Progenitor cell of endocrine pancreas (in vitro differentiated cells): ENCODE measurements at regions not wholly inside any gene's neighbourhood (a gene's known extent, or its start where the extent isn't known, plus 50 kb on each side); places are given as distances from the start of the nearest gene placed in this dataset.

Source experiments
- DNase-seq: peaks from one replicate; pipeline ENCODE4 v3.0.0; 2021; ENCODE audit warnings: low spot score; ENCODE audit not compliant: unreplicated experiment
- H3K27ac Mint-ChIP-seq: 2 replicates; pipeline ENCODE4 v1.8.0; 2021; ENCODE audit warnings: mild to moderate bottlenecking, moderate library complexity, mixed read lengths
- H3K27me3 Mint-ChIP-seq: 2 replicates; pipeline ENCODE4 v1.8.0; 2021; ENCODE audit warnings: mixed read lengths
- H3K36me3 Mint-ChIP-seq: 2 replicates; pipeline ENCODE4 v1.8.0; 2022; ENCODE audit warnings: mixed read lengths; ENCODE audit not compliant: insufficient read depth
- H3K4me1 Mint-ChIP-seq: 2 replicates; pipeline ENCODE4 v1.8.0; 2021; ENCODE audit warnings: low read depth, mixed read lengths
- H3K4me3 Mint-ChIP-seq: 2 replicates; pipeline ENCODE4 v1.8.0; 2021; ENCODE audit warnings: low read depth, mild to moderate bottlenecking, moderate library complexity, mixed read lengths
- H3K9me3 Mint-ChIP-seq: 2 replicates; pipeline ENCODE4 v1.8.0; 2021; ENCODE audit warnings: low read depth, mixed read lengths
- TF ChIP-seq, protein P1 (sequence below): fragments of 200-600 bp; sonication (generic); IDR thresholded peaks from one replicate; pipeline ENCODE4 v1.5.0; 2021; ENCODE audit warnings: antibody characterized with exemption, mild to moderate bottlenecking; ENCODE audit not compliant: unreplicated experiment

GRCh38 chr13:87393358-87393757 lies 277.8 kb upstream of the SLITRK5 start:
- H3K36me3 Mint-ChIP-seq, result no peaks in the 10 kb centered on the region
- no peaks in the 10 kb centered on the region for H3K9me3 Mint-ChIP-seq
- no peak overlapping the region for H3K27ac Mint-ChIP-seq
- no peak for DNase-seq
- no peaks in the 10 kb centered on the region for H3K4me1 Mint-ChIP-seq
- TF ChIP-seq, protein P1, sequence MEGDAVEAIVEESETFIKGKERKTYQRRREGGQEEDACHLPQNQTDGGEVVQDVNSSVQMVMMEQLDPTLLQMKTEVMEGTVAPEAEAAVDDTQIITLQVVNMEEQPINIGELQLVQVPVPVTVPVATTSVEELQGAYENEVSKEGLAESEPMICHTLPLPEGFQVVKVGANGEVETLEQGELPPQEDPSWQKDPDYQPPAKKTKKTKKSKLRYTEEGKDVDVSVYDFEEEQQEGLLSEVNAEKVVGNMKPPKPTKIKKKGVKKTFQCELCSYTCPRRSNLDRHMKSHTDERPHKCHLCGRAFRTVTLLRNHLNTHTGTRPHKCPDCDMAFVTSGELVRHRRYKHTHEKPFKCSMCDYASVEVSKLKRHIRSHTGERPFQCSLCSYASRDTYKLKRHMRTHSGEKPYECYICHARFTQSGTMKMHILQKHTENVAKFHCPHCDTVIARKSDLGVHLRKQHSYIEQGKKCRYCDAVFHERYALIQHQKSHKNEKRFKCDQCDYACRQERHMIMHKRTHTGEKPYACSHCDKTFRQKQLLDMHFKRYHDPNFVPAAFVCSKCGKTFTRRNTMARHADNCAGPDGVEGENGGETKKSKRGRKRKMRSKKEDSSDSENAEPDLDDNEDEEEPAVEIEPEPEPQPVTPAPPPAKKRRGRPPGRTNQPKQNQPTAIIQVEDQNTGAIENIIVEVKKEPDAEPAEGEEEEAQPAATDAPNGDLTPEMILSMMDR, result no peak
- H3K4me3 Mint-ChIP-seq, result no peak overlapping the region
- H3K27me3 Mint-ChIP-seq, result no peaks in the 10 kb centered on the region

- Mint-ChIP-seq H3K4me3 (no peak overlapping the region), H3K9me3 (no peaks in the 10 kb centered on the region), H3K4me1 (no peaks in the 10 kb centered on the region), H3K36me3 (no peaks in the 10 kb centered on the region), H3K27me3 (no peaks in the 10 kb centered on the region), H3K27ac (no peak overlapping the region)
- DNase-seq, result no peak
- TF ChIP-seq, protein P1, result no peak
Observed at GRCh38 chr13:87398047-87398446, 273.1 kb upstream of the SLITRK5 start.

- Mint-ChIP-seq H3K4me3 (no peak overlapping the region), H3K27ac (no peak overlapping the region), H3K9me3 (no peaks in the 10 kb centered on the region), H3K27me3 (no peaks in the 10 kb centered on the region), H3K36me3 (no peaks in the 10 kb centered on the region), H3K4me1 (peaks cover 1% of the 10 kb centered on the region)
- DNase-seq, result no peak
- TF ChIP-seq, protein P1, result no peak
Observed at GRCh38 chr13:87403748-87404432, 267.3 kb upstream of the SLITRK5 start.

DNA sequence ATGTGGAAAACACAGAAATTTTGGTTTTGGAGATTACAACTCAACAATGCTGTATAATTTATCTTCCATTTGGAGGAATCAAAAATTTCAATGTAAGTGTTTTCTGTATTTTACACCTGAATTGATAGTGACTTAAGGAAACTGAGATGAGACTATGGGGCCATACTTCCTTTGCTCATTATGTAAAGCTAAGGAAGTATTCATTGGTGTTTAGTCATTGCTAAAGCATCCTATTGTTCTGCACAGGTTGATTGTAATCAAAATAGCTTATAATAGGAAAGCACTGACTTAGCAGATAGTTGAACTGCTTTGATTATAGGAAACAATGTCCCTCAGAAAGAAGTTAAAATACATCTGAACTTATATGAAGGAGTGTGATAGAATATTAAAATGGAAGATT lies 244.4 kb upstream of the SLITRK5 start:
- H3K27me3 Mint-ChIP-seq, result no peaks in the 10 kb centered on the region
- no peak overlapping the region for H3K4me3 Mint-ChIP-seq
- TF ChIP-seq, protein P1, result no peak
- no peaks in the 10 kb centered on the region for H3K36me3 Mint-ChIP-seq
- no peak overlapping the region for H3K27ac Mint-ChIP-seq
- peaks cover 3% of the 10 kb centered on the region for H3K4me1 Mint-ChIP-seq
- no peaks in the 10 kb centered on the region for H3K9me3 Mint-ChIP-seq
- DNase-seq, result no peak

DNA sequence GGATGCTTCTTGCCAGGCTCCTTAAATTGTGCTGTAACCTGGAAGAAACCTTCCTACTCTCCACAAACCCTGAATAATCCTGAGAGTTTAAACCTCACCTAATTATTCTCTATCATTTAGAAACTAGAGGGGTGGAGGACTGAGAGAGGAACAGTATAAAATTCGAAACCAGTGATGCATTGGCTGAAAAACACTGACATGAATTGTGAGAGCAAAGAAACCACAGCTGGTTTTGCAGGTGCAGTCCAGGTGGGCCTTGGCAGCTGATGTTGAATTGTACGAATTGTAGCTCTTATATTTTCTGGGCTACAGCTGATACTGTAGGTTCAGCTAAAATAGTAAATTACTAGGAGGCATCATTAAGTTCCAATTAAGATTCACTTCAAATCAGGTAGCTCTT lies 227.0 kb upstream of the SLITRK5 start:
- no peak for DNase-seq
- H3K27me3 Mint-ChIP-seq, result no peaks in the 10 kb centered on the region
- H3K36me3 Mint-ChIP-seq, result no peaks in the 10 kb centered on the region
- H3K27ac Mint-ChIP-seq, result no peak overlapping the region
- TF ChIP-seq, protein P1, result no peak
- H3K9me3 Mint-ChIP-seq, result no peaks in the 10 kb centered on the region
- H3K4me1 Mint-ChIP-seq, result no peaks in the 10 kb centered on the region
- H3K4me3 Mint-ChIP-seq, result no peak overlapping the region
